Upper lobe of left lung (tissue), 4 donors: ENCODE measurements at regions not wholly inside any gene's neighbourhood (a gene's known extent, or its start where the extent isn't known, plus 50 kb on each side); places are given as distances from the start of the nearest gene placed in this dataset.

Experiments
- CTCF ChIP-seq, 6 experiments: fragments of 450-650 bp in 4 of 6; fragments of 200-600 bp in 2 of 6; sonication (generic) in 2 of 6; IDR thresholded peaks; one replicate each; pipeline ENCODE4 v1.5.1; 2016 to 2019; ENCODE audit warnings: antibody characterized with exemption in 6 of 6
- POLR2A ChIP-seq, 4 donors: fragments of 450-650 bp; IDR thresholded peaks; one replicate each; pipeline ENCODE4 v1.5.1; 2016 to 2017; ENCODE audit warnings: antibody characterized with exemption in 4 of 4, mild to moderate bottlenecking in 2 of 4
- POLR2AphosphoS5 ChIP-seq, 2 donors: sonication (generic); formaldehyde crosslinking; IDR thresholded peaks; one replicate each; pipeline ENCODE4 v1.5.1; 2017; ENCODE audit warnings: antibody characterized with exemption in 2 of 2

- TF ChIP-seq POLR2AphosphoS5 (IDR thresholded peaks at IDR 0.05) (no peak), CTCF (IDR thresholded peaks at IDR 0.05) (no peak), POLR2A (IDR thresholded peaks at IDR 0.05) (no peak)
Measured at GRCh38 chr10:65470986-65471385, 1454.8 kb upstream of the LRRTM3 start.
